ENCODE measurements at regions not wholly inside any gene's neighbourhood (a gene's known extent, or its start where the extent isn't known, plus 50 kb on each side); places are given as distances from the start of the nearest gene placed in this dataset.
A peak's percentile ranks its signal among the peaks of the same experiment; 100 is the strongest.

DNA sequence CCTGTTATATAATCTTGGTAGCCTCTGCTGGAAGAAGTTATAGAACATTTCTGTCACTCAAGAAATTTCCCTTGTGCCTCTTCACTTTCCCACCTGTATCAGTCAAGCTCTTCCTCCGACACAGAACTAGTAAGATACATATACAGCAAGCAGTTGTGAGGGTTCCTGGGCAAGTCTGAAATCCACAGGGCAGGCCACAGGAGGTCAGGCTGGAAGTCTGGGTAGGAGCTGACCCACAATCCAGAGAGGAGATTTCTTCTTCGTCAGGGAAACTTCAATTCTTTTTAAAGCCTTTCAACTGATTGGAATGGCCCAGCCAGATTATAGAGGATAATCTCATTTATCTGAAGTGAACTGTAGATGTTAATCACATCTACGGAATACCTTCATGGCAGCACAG is 96.4 kb upstream of the FMN2 start:
- TF ChIP-seq CTCF (IDR thresholded peaks at IDR 0.05; ENCODE audit: insufficient read depth, low read length, missing control alignments): no peak
- H3K4me3 ChIP-seq (ENCODE audit: low read depth, low read length): no peak overlapping the region
- ChIA-PET POLR2A (no interaction called here), CTCF (interaction anchor here (1.2 to 2.1 kb wide), 3 partner anchors 9 to 173 kb away, joined by 3 to 13 read pairs (median 10); no protein-coding TSS in a partner anchor)
- DNase-seq (ENCODE audit: low read depth, low spot score): no peak

DNA sequence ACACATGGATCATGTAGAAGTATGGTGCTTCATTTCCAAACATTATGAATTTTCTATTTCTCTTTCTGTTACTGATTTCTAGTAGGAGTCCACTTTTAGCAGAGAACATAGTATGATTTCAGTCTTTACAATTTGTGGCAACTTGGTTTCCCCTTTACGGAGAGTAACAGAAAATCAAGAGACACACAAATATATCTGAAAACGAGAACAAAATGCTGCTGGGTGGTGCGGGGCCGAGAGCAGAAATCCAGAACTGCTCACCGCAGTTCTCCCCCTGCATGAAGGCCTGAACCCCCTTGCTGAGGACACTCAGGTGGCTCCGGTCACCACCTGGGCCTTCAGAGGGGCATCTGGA is 94.5 kb upstream of the FMN2 start:
- TF ChIP-seq CTCF (IDR thresholded peaks at IDR 0.05; ENCODE audit: insufficient read depth, low read length, missing control alignments): no peak
- ChIA-PET POLR2A (no interaction called here), CTCF (interaction anchor here (1.0 kb wide), 2 partner anchors 9 to 45 kb away, joined by 5 to 6 read pairs; no protein-coding TSS in a partner anchor)
- H3K4me3 ChIP-seq (ENCODE audit: low read depth, low read length): no peak overlapping the region
- DNase-seq (ENCODE audit: low read depth, low spot score): no peak

- POLR2A ChIA-PET: no interaction called here
- peak; percentile 44 for TF ChIP-seq CTCF (IDR thresholded peaks at IDR 0.05; ENCODE audit: insufficient read depth, low read length, missing control alignments)
- CTCF ChIA-PET: interaction anchor here (1.1 to 2.4 kb wide), 3 partner anchors 9 to 15 kb away, joined by 4 to 12 read pairs (median 7); no protein-coding TSS in a partner anchor
- H3K4me3 ChIP-seq (ENCODE audit: low read depth, low read length): peak overlapping the region; percentile 37; the same call in 1 of the 2 replicates
- no peak for DNase-seq (ENCODE audit: low read depth, low spot score)
Observed at GRCh38 chr1:239997515-239998311, 94.0 kb upstream of the FMN2 start.

GRCh38 chr1:239998312-239998649 is 93.4 kb upstream of the FMN2 start:
- POLR2A ChIA-PET: no interaction called here
- no peak overlapping the region for H3K4me3 ChIP-seq (ENCODE audit: low read depth, low read length)
- TF ChIP-seq CTCF (IDR thresholded peaks at IDR 0.05; ENCODE audit: insufficient read depth, low read length, missing control alignments): no peak
- DNase-seq (ENCODE audit: low read depth, low spot score): no peak
- CTCF ChIA-PET: interaction anchor here (1.1 to 2.4 kb wide), 3 partner anchors 9 to 15 kb away, joined by 4 to 12 read pairs (median 7); no protein-coding TSS in a partner anchor

GRCh38 chr1:239999170-239999569 is 92.5 kb upstream of the FMN2 start:
- DNase-seq (ENCODE audit: low read depth, low spot score): no peak
- CTCF ChIA-PET: interaction anchor here (0.8 to 2.4 kb wide), 4 partner anchors 8 to 22 kb away, joined by 4 to 12 read pairs (median 6); no protein-coding TSS in a partner anchor
- TF ChIP-seq CTCF (IDR thresholded peaks at IDR 0.05; ENCODE audit: insufficient read depth, low read length, missing control alignments): no peak
- POLR2A ChIA-PET: no interaction called here
- H3K4me3 ChIP-seq (ENCODE audit: low read depth, low read length): no peak overlapping the region

DNA sequence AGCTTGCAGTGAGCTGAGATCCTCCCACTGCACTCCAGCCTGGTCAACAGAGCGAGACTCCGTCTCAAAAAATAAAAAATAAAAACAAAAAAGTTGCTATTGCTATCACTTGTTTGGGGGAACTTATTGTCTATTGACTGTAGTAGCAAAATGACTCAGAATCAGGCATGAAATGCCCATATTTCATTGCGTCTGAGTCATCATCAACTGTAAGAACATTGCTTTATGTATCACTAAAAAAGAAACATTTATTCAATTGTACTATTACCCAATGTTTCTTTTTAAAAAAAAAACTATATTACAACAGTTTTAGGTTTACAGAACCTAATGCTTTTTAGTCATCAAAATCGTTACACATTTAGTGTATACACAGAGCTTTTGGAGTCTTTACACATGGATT is 91.0 kb upstream of the FMN2 start:
- ChIA-PET CTCF (no interaction called here), POLR2A (interaction anchor here (0.7 kb wide), 1 partner anchor 1358 kb away, joined by 3 read pairs; no protein-coding TSS in a partner anchor)
- H3K4me3 ChIP-seq (ENCODE audit: low read depth, low read length): no peak overlapping the region
- no peak for DNase-seq (ENCODE audit: low read depth, low spot score)
- no peak for TF ChIP-seq CTCF (IDR thresholded peaks at IDR 0.05; ENCODE audit: insufficient read depth, low read length, missing control alignments)
